H1 (cell line): ENCODE measurements at regions not wholly inside any gene's neighbourhood (a gene's known extent, or its start where the extent isn't known, plus 50 kb on each side); places are given as distances from the start of the nearest gene placed in this dataset.

ENCODE experiments used
- CTCF ChIA-PET: fragments of 300-600 bp; sonication (Branson Sonifier 250); formaldehyde crosslinking; loops from one replicate; lab custom pipeline; 2021; ENCODE audit not compliant: partially characterized antibody; lab: Charles Lee
- POLR2A ChIA-PET: fragments of 300-600 bp; sonication (Branson Sonifier 250); formaldehyde crosslinking; loops from one replicate; lab custom pipeline; 2021; ENCODE audit warnings: inconsistent platforms; ENCODE audit not compliant: partially characterized antibody; lab: Charles Lee
- DNase-seq, 2 experiments: peaks; one replicate each; pipeline versions ENCODE4 v3.0.0 to v3.0.0-alpha.2; 2010 to 2022; ENCODE audit warnings: low spot score in 2 of 2, low read depth in 1 of 2, mixed read lengths in 1 of 2
- FAIRE-seq: peaks from 2 replicates; lab custom pipeline; 2011; peaks lifted over from hg19 to GRCh38; lab: Jason Lieb, UNC
- H2AFZ ChIP-seq: 2 replicates; pipeline ENCODE4 v1.8.1; 2012; ENCODE audit warnings: low read length, inconsistent platforms
- H2AK5ac ChIP-seq: 2 replicates; pipeline ENCODE4 v1.6.1; 2013; ENCODE audit warnings: low read depth, low read length
- H2BK120ac ChIP-seq: replicated peaks from 2 replicates; pipeline ENCODE3; 2013; ENCODE audit warnings: low read depth, low read length, inconsistent platforms
- H2BK12ac ChIP-seq: 2 replicates; pipeline ENCODE4 v1.6.1; 2013; ENCODE audit warnings: low read depth, low read length
- H2BK15ac ChIP-seq: 2 replicates; pipeline ENCODE4 v1.6.1; 2013; ENCODE audit warnings: low read length
- H2BK20ac ChIP-seq: 2 replicates; pipeline ENCODE4 v1.6.1; 2013; ENCODE audit warnings: low read length
- H2BK5ac ChIP-seq: 2 replicates; pipeline ENCODE4 v1.6.1; 2013; ENCODE audit warnings: low read depth, low read length
- H3K14ac ChIP-seq: 2 replicates; pipeline ENCODE4 v1.6.1; 2013; ENCODE audit warnings: inconsistent platforms; ENCODE audit not compliant: insufficient read length
- H3K18ac ChIP-seq: 2 replicates; pipeline ENCODE4 v1.6.1; 2013; ENCODE audit warnings: low read length; ENCODE audit errors: extremely low read depth
- H3K23ac ChIP-seq: 2 replicates; pipeline ENCODE4 v1.6.1; 2013; ENCODE audit warnings: inconsistent platforms; ENCODE audit not compliant: insufficient read length
- H3K23me2 ChIP-seq: 2 replicates; pipeline ENCODE4 v1.6.1; 2013; ENCODE audit warnings: low read depth, low read length
- H3K27ac ChIP-seq: 2 replicates; pipeline ENCODE4 v1.6.1; 2011; ENCODE audit warnings: low read depth, low read length, inconsistent platforms
- H3K27me3 ChIP-seq, 4 experiments: replicated peaks in 1 of 4; 1 replicate in 1 of 4; 2 replicates in 3 of 4; pipeline versions ENCODE4 v1.6.1 to v1.8.1; 2011 to 2013; ENCODE audit warnings: low read length in 3 of 4, mild to moderate bottlenecking in 3 of 4, inconsistent platforms in 2 of 4, mixed read lengths in 2 of 4, moderate library complexity in 1 of 4; ENCODE audit not compliant: control insufficient read depth in 3 of 4, insufficient read depth in 3 of 4; ENCODE audit errors: extremely low read depth in 1 of 4
- H3K36me3 ChIP-seq, 4 experiments: 2 replicates each; pipeline versions ENCODE4 v1.6.1 to v1.8.1; 2011 to 2013; ENCODE audit warnings: mild to moderate bottlenecking in 4 of 4, low read length in 3 of 4, moderate library complexity in 2 of 4, control low read depth in 1 of 4, inconsistent platforms in 1 of 4; ENCODE audit not compliant: insufficient read depth in 4 of 4, control insufficient read depth in 2 of 4
- H3K4ac ChIP-seq: replicated peaks from 2 replicates; pipeline ENCODE3; 2013; ENCODE audit warnings: low read length, low read depth, mixed read lengths, inconsistent platforms; ENCODE audit not compliant: insufficient read length
- H3K4me1 ChIP-seq, 4 experiments: replicated peaks in 1 of 4; 1 replicate in 1 of 4; 2 replicates in 3 of 4; pipeline versions ENCODE4 v1.6.1 to v1.8.1; 2011 to 2013; ENCODE audit warnings: low read length in 3 of 4, inconsistent platforms in 2 of 4, mixed read lengths in 1 of 4; ENCODE audit not compliant: insufficient read depth in 4 of 4, control insufficient read depth in 3 of 4
- H3K4me2 ChIP-seq, 2 experiments: 2 replicates each; pipeline versions ENCODE4 v1.6.1 to v1.8.1; 2011 to 2013; ENCODE audit warnings: low read depth in 2 of 2, low read length in 2 of 2, control low read depth in 1 of 2, inconsistent platforms in 1 of 2, mild to moderate bottlenecking in 1 of 2; ENCODE audit not compliant: insufficient read depth in 1 of 2
- H3K4me3 ChIP-seq, 4 experiments: fragments of 200-600, 300-600 bp in 1 of 4; sonication (generic), shearing (Covaris generic), sonication (Bioruptor Twin) in 1 of 4; 2 replicates each; pipeline versions ENCODE4 v1.5.1 to v1.8.1; 2011 to 2016; ENCODE audit warnings: low read length in 4 of 4, low read depth in 3 of 4, control low read depth in 2 of 4, inconsistent platforms in 2 of 4, mild to moderate bottlenecking in 2 of 4, mixed read lengths in 1 of 4, moderate library complexity in 1 of 4; ENCODE audit not compliant: insufficient read depth in 2 of 4; ENCODE audit errors: extremely low read depth in 1 of 4
- H3K56ac ChIP-seq: replicated peaks from 2 replicates; pipeline ENCODE3; 2013; ENCODE audit warnings: low read depth, mild to moderate bottlenecking, mixed read lengths, low read length, inconsistent platforms; ENCODE audit not compliant: insufficient read length
- H3K79me1 ChIP-seq: 2 replicates; pipeline ENCODE4 v1.6.1; 2013; ENCODE audit warnings: low read depth, low read length, control low read depth
- H3K79me2 ChIP-seq, 2 experiments: 2 replicates each; pipeline versions ENCODE4 v1.6.1 to v1.8.1; 2012 to 2013; ENCODE audit warnings: low read length in 2 of 2, mild to moderate bottlenecking in 2 of 2, inconsistent platforms in 1 of 2; ENCODE audit not compliant: insufficient read depth in 2 of 2, control insufficient read depth in 1 of 2
- H3K9ac ChIP-seq, 4 experiments: replicated peaks in 1 of 4; 1 replicate in 1 of 4; 2 replicates in 3 of 4; pipeline versions ENCODE4 v1.6.1 to v1.8.1; 2011 to 2013; ENCODE audit warnings: low read depth in 3 of 4, low read length in 3 of 4, control low read depth in 2 of 4, mild to moderate bottlenecking in 2 of 4, moderate library complexity in 2 of 4, inconsistent platforms in 1 of 4; ENCODE audit errors: extremely low read depth in 1 of 4
- H3K9me3 ChIP-seq, 2 experiments: 2 replicates each; pipeline versions ENCODE4 v1.6.1 to v1.8.1; 2012 to 2013; ENCODE audit warnings: mild to moderate bottlenecking in 2 of 2, moderate library complexity in 2 of 2, control low read depth in 1 of 2, inconsistent platforms in 1 of 2, low read depth in 1 of 2, low read length in 1 of 2, mixed read lengths in 1 of 2; ENCODE audit not compliant: insufficient read depth in 2 of 2
- H4K20me1 ChIP-seq, 2 experiments: replicated peaks in 1 of 2; 2 replicates each; pipeline versions ENCODE3 to v1.8.1; 2011 to 2013; ENCODE audit warnings: inconsistent platforms in 2 of 2, low read length in 2 of 2, mild to moderate bottlenecking in 1 of 2; ENCODE audit not compliant: insufficient read depth in 2 of 2, control insufficient read depth in 1 of 2
- H4K5ac ChIP-seq: 2 replicates; pipeline ENCODE4 v1.6.1; 2013; ENCODE audit warnings: low read length, low read depth, mixed read lengths, inconsistent platforms; ENCODE audit not compliant: insufficient read length
- H4K8ac ChIP-seq: 2 replicates; pipeline ENCODE4 v1.8.0; 2013; ENCODE audit warnings: mild to moderate bottlenecking, moderate library complexity, low read length, inconsistent platforms; ENCODE audit not compliant: insufficient read depth; ENCODE audit errors: extremely low read depth
- H4K91ac ChIP-seq: replicated peaks from 2 replicates; pipeline ENCODE3; 2013; ENCODE audit warnings: low read length, mixed read lengths, inconsistent platforms; ENCODE audit not compliant: insufficient read length
- CTBP2 ChIP-seq: IDR thresholded peaks from 2 replicates; pipeline ENCODE4 v1.7.0; 2011; ENCODE audit warnings: borderline replicate concordance, mild to moderate bottlenecking, moderate library complexity, mixed read lengths, low read length; ENCODE audit not compliant: insufficient read depth, insufficient read length
- KDM4A ChIP-seq: IDR thresholded peaks from one replicate; pipeline ENCODE4 v1.7.1; 2012; ENCODE audit warnings: low read depth, mild to moderate bottlenecking, moderate library complexity, low read length, inconsistent platforms; ENCODE audit not compliant: severe bottlenecking
- NRF1 ChIP-seq: IDR thresholded peaks from 2 replicates; pipeline ENCODE4 v1.6.1; 2011; ENCODE audit warnings: mild to moderate bottlenecking, low read depth, low read length, improper control_type of control experiment
- POLR2AphosphoS5 ChIP-seq: IDR thresholded peaks from 2 replicates; pipeline ENCODE4 v1.6.1; 2011; ENCODE audit warnings: low read depth, low read length
- SIN3A ChIP-seq, 2 experiments: IDR thresholded peaks in 1 of 2; conservative IDR thresholded peaks in 1 of 2; 2 replicates each; pipeline ENCODE4 v1.6.1; 2011 to 2012; ENCODE audit warnings: low read length in 2 of 2, improper control_type of control experiment in 1 of 2, low read depth in 1 of 2, mild to moderate bottlenecking in 1 of 2
- TAF1 ChIP-seq: IDR thresholded peaks from 2 replicates; pipeline ENCODE4 v1.6.1; 2011; ENCODE audit warnings: mild to moderate bottlenecking, low read depth, low read length
- TAF7 ChIP-seq: optimal IDR thresholded peaks from 2 replicates; pipeline ENCODE3; 2011; ENCODE audit warnings: low read depth, mild to moderate bottlenecking, inconsistent platforms, low read length, moderate library complexity, borderline replicate concordance
- TCF12 ChIP-seq: IDR thresholded peaks from 2 replicates; pipeline ENCODE4 v1.6.1; 2011; ENCODE audit warnings: low read depth, mild to moderate bottlenecking, low read length
- WGBS, 2 experiments: shearing (Covaris generic) in 1 of 2; methylation state at CpG; one replicate each; pipeline versions ENCODE4 v1.1.6 to v1.1.7; 2013 to 2015; ENCODE audit warnings: low lambda C conversion rate in 2 of 2, mixed read lengths in 2 of 2, inconsistent platforms in 1 of 2, low coverage in 1 of 2, missing lambda C conversion rate in 1 of 2; ENCODE audit not compliant: insufficient replicate concordance in 2 of 2, insufficient coverage in 1 of 2, insufficient read length in 1 of 2; ENCODE audit errors: extremely low coverage in 1 of 2, missing lambda C conversion rate in 1 of 2; 5-methylcytosine and 5-hydroxymethylcytosine counted together
- TF ChIP-seq, protein P1 (sequence below): IDR thresholded peaks from 2 replicates; pipeline ENCODE4 v1.6.1; 2011; ENCODE audit warnings: low read length, improper control_type of control experiment

DNA sequence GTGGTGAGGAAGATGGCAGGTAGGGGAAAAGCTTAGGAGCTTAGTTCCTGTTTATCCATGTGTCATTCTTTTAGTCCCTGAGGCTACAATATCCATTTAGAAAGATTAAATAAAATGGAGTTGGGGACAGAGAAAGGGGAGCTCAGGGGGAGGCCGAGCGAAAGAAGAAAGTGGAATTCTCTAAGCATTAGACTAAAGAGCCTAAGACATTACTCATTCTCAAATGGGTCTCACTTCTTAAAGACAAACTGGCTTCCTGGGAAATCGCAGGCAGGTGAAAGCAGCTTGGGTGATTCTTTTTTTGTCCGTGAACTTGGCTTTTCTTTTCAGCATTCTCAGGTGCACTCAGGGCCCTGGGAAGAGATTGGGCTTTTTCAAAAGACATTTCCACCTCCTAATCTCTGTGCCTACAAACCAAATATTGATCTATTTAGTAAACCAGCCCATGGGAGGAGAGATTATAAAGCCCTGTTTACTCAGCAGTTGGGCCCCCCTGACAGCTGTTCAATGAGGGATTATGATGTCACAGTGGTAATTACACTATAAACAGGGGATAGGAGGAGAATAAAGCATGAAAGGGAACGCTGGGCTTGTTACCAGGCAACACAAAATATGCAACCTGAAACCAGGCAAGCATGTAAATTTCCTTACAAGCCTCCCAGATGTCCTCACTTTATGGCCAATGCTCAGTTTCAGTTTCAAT is 584.0 kb downstream of the ACTL7B start:
- no peaks in the 10 kb centered on the region for H3K79me1 ChIP-seq
- H2AK5ac ChIP-seq = no peak overlapping the region
- H4K91ac ChIP-seq = no peak overlapping the region
- peaks cover 5 to 12% (median 7%) of the 10 kb centered on the region in 4 experiments; a peak in 5 of 7 replicates for H3K4me1 ChIP-seq
- DNase-seq (no peak), FAIRE-seq (peak; percentile 39)
- 58% methylated on average over 5 of the region's 5 CpGs; no CpG with 5 or more reads in 1 of the 2 experiments for WGBS, 2 experiments
- H3K23ac ChIP-seq = no peak overlapping the region
- H3K18ac ChIP-seq = no peak overlapping the region
- no peak overlapping the region for H4K5ac ChIP-seq
- no peak overlapping the region for H4K8ac ChIP-seq
- ChIA-PET POLR2A (interaction anchor here (1.0 to 1.7 kb wide), 2 partner anchors 18 to 399 kb away, joined by 3 to 4 read pairs; no protein-coding TSS in a partner anchor), CTCF (interaction anchor here (0.6 to 3.0 kb wide), 21 partner anchors 10 to 847 kb away, joined by 3 to 12 read pairs (median 4); no protein-coding TSS in a partner anchor)
- 0 out of 2 replicates have a peak overlapping the region, but pooled peaks have one; percentile 44 for H2BK12ac ChIP-seq
- no peaks in the 10 kb centered on the region for H3K23me2 ChIP-seq
- H3K9ac ChIP-seq = no peak overlapping the region
- no peak overlapping the region for H2BK120ac ChIP-seq
- no peak overlapping the region for H3K14ac ChIP-seq
- no peak overlapping the region for H3K4ac ChIP-seq
- H3K36me3 ChIP-seq = no peaks in the 10 kb centered on the region
- no peak overlapping the region for H2BK20ac ChIP-seq
- H2BK5ac ChIP-seq = no peak overlapping the region
- no peaks in the 10 kb centered on the region for H3K79me2 ChIP-seq
- H3K9me3 ChIP-seq = no peaks in the 10 kb centered on the region
- no peak overlapping the region for H3K27ac ChIP-seq
- TF ChIP-seq SIN3A (conservative IDR thresholded peaks at IDR 0.05 in 1 of 2, IDR thresholded peaks at IDR 0.05 in 1 of 2; ENCODE audit: low read depth in 1 of 2, low read length in 2 of 2) (no peak), KDM4A (no peak), TCF12 (0 out of 2 replicates have a peak, but pooled peaks have one; percentile 26), TAF1 (no peak), NRF1 (no peak), CTBP2 (no peak), POLR2AphosphoS5 (no peak), TAF7 (no peak)
- TF ChIP-seq, protein P1, sequence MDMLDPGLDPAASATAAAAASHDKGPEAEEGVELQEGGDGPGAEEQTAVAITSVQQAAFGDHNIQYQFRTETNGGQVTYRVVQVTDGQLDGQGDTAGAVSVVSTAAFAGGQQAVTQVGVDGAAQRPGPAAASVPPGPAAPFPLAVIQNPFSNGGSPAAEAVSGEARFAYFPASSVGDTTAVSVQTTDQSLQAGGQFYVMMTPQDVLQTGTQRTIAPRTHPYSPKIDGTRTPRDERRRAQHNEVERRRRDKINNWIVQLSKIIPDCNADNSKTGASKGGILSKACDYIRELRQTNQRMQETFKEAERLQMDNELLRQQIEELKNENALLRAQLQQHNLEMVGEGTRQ = no peak
- H4K20me1 ChIP-seq = no peaks in the 10 kb centered on the region
- H3K27me3 ChIP-seq = no peaks in the 10 kb centered on the region
- no peak overlapping the region for H2BK15ac ChIP-seq
- 0 out of 4 replicates have a peak overlapping the region, but pooled peaks of 1 of the 2 experiments have one; percentile 14 for H3K4me2 ChIP-seq
- no peak overlapping the region; a peak in 1 of 8 replicates for H3K4me3 ChIP-seq
- peak overlapping the region; percentile 79; the same call in 1 of the 2 replicates for H2AFZ ChIP-seq
- no peak overlapping the region for H3K56ac ChIP-seq
